ENCODE measurements at regions not wholly inside any gene's neighbourhood (a gene's known extent, or its start where the extent isn't known, plus 50 kb on each side); places are given as distances from the start of the nearest gene placed in this dataset.
A peak's percentile ranks its signal among the peaks of the same experiment; 100 is the strongest.
"Not testable (repeated sequence)": the region's sequence is repeated elsewhere in the genome, so short reads cannot be mapped to it uniquely, and the experiment has no call there.

GRCh38 chr18:59848002-59848401, 51.8 kb upstream of the PMAIP1 start:
- DNase-seq (ENCODE audit: low read depth), result no peak

DNA sequence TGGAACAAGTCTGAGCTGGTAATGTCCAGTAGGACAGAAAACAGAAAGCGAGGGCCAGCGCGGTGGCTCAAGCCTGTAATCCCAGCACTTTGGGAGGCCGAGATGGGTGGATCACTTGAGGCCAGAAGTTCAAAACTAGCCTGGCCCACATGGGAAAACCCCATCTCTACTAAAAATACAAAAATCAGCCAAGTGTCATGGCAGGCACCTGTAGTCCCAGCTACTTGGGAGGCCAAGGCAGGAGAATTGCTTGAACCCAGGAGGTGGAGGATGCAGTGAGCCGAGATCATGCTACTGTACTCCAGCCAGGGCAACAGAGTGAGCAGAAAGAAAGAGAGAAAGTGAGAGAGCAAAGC, 52.3 kb upstream of the PMAIP1 start:
- not testable (repeated sequence) for DNase-seq (ENCODE audit: low read depth)

DNA sequence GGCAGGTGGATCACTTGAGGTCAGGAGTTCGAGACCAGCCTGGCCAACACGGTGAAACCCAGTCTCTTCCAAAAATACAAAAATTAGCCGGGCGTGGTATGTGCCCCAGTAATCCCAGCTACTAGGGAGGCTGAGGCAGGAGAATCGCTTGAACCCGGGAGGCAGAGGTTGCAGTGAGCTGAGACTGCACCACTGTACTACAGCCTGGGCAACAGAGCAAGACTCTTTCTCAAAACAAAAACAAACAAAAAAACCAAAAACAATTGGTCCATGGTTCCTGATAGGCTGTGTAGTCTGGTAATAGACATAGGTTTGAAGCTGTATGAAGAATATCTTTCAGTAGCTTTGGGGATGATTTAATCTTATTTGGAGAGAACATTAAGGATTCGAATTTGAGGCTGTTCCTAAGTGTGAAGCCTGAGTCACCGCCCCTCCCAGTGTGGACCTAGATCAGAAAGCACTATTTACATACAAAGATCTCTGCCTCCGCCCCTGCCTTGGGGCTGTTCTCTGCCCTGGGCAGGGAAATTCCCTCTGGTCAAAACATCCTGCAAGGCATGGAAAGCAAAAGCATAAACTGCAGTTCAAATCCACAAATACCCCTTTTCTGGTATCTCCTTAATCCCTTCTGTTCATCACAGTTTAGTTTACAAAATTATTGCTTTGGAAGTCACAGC, 52.8 kb upstream of the PMAIP1 start:
- DNase-seq (ENCODE audit: low read depth), result peak; percentile 71

DNA sequence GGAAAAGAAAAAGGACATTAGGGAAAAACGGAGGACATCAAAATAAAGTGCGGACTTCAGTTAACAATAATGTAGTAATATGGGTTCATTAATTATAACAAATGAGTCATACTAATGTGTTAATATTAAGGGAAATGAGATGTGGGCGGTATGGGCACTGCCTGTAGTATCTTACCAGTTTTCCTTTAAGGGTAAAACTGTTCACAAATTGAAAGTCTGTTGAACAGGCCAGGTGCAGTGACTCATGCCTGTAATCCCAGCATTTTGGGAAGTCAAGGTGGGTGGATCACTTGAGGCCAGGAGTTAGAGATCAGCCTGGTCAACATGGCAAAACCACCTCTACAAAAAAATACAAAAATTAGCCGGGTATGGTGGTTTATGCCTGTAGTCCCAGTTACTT, 56.8 kb upstream of the PMAIP1 start:
- DNase-seq (ENCODE audit: low read depth), result no peak

GRCh38 chr18:59839931-59840685, 59.7 kb upstream of the PMAIP1 start:
- no peak for DNase-seq (ENCODE audit: low read depth)

DNA sequence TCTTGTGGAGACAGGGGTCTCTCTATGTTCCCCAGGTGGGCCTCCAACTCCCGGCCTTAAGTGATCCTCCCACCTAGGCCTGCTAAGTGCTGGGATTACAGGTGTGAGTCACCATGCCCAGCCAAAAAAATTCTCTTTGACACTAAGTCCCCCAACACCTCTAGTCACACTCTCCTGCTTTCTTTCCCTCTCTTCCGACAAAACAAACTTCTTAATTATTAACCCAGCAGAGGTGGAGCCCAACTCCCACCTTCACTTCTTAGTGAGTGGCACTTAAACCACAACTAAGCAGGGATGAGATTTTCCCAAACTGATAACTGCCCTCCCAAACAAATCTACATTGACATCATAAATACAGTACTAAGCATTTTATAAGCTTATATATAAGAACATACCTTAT, 60.5 kb upstream of the PMAIP1 start:
- no peak for DNase-seq (ENCODE audit: low read depth)

DNA sequence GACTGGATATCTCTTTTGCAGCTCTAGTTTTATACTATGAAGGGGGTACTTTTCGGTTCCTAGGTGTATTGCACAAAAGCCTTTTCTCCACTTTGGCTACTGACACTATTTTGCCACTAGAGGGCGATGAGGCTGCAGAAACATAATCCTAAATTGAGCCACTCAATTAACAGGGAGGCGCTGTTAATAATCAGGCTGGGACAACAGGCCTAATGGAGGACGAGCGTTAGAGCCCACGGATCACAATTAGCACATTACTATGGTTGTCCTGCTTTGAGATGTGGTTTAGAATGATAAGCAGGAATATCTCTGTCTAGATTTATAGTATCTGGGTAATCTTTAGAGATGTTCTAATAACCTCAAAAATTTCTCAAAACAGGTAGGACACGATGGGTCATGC, 62.2 kb upstream of the PMAIP1 start:
- peak; percentile 72 for DNase-seq (ENCODE audit: low read depth)

GRCh38 chr18:59835605-59836379, 64.0 kb upstream of the PMAIP1 start:
- DNase-seq (ENCODE audit: low read depth), result peak; percentile 14

DNA sequence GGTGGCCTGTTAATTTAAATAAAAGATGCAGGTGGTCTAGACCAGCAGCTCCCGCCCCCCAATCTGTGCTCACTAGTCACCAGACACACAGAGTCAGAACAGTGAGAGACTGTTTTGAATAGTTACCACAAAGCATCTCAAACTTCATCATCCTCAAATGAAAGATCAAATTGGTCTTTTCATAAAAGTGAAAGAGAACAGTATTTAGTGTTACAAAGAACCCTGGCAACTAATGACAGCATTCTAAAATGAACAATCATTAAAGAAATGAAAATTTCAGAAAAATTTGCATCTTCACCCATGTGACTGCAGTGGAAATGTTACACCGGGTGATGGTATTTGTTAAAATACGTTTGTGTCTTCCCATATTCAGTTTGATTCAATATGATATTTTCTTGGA, 65.5 kb upstream of the PMAIP1 start:
- DNase-seq (ENCODE audit: low read depth), result no peak

GRCh38 chr18:59833785-59834184, 66.0 kb upstream of the PMAIP1 start:
- DNase-seq (ENCODE audit: low read depth), result no peak

DNA sequence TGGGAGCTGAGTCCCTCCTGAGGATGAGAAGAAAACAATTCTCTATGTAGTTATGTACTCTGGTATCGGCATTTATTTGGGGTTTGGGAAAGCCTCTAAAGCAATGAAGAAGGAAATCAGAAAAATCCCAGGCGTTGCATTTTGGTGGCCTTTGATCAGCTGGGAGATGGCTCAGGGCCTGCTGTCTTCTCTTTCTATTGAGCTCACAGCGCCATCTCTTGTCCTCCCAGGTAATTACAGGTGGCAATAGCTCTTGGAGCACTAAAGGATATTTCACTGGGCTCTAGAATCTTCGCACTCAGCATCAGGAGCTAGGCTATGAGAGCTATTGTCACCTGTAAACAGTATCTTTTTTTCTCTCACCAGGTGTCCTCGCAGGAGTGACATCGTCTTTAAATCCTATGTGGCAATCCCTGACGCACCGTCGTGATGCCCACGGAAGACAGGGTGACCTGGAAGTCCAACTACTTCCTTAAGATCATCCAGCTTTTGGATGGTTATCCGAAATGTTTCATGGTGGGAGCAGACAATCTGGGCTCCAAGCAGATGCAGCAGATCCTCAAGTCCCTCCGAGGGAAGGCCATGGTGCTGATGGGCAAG, 76.1 kb upstream of the PMAIP1 start:
- peak; percentile 74 for DNase-seq (ENCODE audit: low read depth)

- DNase-seq (ENCODE audit: low read depth), result no peak
Observed at GRCh38 chr18:59822612-59823550, 76.9 kb upstream of the PMAIP1 start.

DNA sequence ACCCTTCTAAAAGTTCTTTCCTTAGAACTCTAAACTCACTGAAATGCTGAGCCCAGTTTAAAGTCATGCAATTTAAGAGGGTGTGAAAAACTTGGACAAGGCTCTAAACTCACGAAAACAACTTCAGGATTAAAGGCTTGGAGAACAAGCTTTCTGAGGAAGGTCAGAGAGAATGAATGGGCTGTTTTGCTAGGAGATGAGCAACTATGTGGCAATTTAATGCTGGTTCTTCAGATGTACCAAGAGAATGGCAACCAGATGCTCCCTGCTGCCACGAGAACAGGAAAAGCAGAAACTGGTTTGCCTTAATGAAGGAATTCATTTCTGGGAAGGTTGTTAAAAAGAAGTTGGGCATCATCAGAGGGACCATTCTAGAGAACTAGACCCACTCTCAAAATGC, 77.8 kb upstream of the PMAIP1 start:
- peak; percentile 58 for DNase-seq (ENCODE audit: low read depth)

DNA sequence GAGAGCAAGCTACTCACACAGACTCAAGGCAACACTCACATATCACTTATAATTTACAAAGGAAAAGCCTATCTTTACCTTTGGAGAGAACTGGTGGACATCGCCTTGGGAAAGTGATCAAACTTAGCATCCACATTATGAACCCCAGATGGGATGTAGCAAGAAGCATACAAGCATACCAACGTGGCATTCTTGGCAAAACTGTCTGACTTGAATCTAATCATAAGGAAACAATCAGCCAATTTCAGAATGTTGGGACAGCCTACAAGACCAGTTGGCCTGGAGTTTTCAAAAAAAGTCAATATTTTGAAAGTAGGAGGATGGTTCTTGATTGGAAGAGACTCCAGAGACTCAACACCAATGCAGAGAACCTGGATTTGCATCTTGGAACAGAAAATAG, 79.1 kb upstream of the PMAIP1 start:
- DNase-seq (ENCODE audit: low read depth), result no peak

GRCh38 chr18:59818769-59819168, 81.0 kb upstream of the PMAIP1 start:
- no peak for DNase-seq (ENCODE audit: low read depth)

DNA sequence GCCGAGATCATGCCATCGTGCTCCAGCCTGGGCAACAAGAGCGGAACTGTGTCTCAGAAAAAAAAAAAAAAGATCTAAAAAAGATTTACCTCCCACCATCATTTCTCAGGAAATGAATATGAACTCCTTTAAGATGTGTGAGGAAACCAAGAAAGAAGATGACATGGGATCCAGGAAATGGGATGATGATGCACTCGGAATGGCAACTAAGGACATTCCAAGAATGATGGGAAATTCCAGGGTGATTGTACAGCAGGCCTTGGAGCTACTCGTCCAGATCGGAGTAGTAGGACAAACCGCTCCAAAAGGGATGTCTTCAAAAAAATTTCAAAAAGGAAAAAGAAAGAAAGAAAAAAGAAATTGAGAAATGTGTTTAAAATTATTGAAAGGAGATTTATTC, 84.9 kb upstream of the PMAIP1 start:
- DNase-seq (ENCODE audit: low read depth), result peak; percentile 81

DNA sequence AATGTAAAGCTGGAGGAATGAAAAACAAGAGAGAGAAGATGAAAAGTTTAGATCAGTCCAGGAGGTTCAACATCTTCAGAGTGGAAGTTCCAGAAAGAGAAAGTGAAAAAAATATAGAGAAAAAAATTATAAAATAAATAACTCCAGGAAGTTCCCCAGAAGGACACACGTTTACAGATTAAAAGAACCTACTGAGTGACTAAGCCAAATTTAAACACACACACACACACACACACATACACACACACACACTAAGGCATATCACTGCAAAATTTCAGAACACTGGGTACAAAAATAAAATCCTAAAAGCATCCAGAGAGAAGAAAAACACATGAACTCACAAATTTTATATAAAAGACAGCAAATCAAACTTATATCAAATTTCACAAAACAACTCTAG, 85.9 kb upstream of the PMAIP1 start:
- peak; percentile 20 for DNase-seq (ENCODE audit: low read depth)

GRCh38 chr18:59810735-59811520, 88.9 kb upstream of the PMAIP1 start:
- DNase-seq (ENCODE audit: low read depth), result no peak

GRCh38 chr18:59810183-59810582, 89.6 kb upstream of the PMAIP1 start:
- peak; percentile 18 for DNase-seq (ENCODE audit: low read depth)

DNA sequence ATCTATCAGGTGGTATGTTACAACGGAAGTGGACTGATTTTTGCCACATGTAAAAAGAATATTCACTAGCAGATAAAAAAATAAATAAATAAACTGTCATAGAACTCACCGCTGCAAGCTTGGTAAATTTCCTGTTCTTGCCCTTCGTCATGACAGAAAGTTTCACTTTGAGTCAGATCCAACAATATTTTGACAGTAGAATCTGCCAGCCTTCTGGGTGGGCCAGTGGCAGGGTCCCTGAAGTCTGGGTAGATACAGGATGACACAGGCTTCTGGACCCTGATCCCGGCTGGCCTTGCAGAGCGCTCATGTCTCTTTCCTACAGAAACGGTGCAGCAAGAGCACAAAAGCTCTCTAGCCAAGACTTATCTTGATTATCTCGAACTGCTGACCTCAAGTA, 97.8 kb upstream of the PMAIP1 start:
- DNase-seq (ENCODE audit: low read depth), result no peak

GRCh38 chr18:59801576-59801975, 98.2 kb upstream of the PMAIP1 start:
- DNase-seq (ENCODE audit: low read depth), result no peak

All from RPMI7951 (cell line).